GM12878 (cell line): ENCODE measurements at regions not wholly inside any gene's neighbourhood (a gene's known extent, or its start where the extent isn't known, plus 50 kb on each side); places are given as distances from the start of the nearest gene placed in this dataset.

Experiments used
- CTCF ChIP-seq, 3 experiments: IDR thresholded peaks in 2 of 3; conservative IDR thresholded peaks in 1 of 3; 2 replicates each; pipeline ENCODE4 v1.5.1; 2011; ENCODE audit warnings: low read depth in 3 of 3, low read length in 3 of 3, mild to moderate bottlenecking in 3 of 3, control low read depth in 2 of 3, moderate library complexity in 2 of 3, inconsistent platforms in 1 of 3, mixed read lengths in 1 of 3; ENCODE audit not compliant: control insufficient read depth in 2 of 3, insufficient read depth in 1 of 3; ENCODE audit errors: extremely low read depth in 1 of 3
- CUX1 ChIP-seq: IDR thresholded peaks from 2 replicates; pipeline ENCODE4 v1.6.1; 2012; ENCODE audit warnings: improper control_type of control experiment, low read depth, low read length; ENCODE audit not compliant: insufficient replicate concordance
- EGR1 ChIP-seq, 2 experiments: IDR thresholded peaks; 1 replicate in 1 of 2; 2 replicates in 1 of 2; pipeline ENCODE4 v1.6.1; 2011 to 2012; ENCODE audit warnings: low read depth in 2 of 2, low read length in 2 of 2, borderline replicate concordance in 1 of 2, mild to moderate bottlenecking in 1 of 2, moderate library complexity in 1 of 2
- ETV6 ChIP-seq, 2 experiments: fragments of 450-650 bp in 1 of 2; IDR thresholded peaks in 1 of 2; conservative IDR thresholded peaks in 1 of 2; 2 replicates each; pipeline ENCODE4 v1.6.1; 2014; ENCODE audit warnings: antibody characterized with exemption in 1 of 2, borderline replicate concordance in 1 of 2, low read depth in 1 of 2, mild to moderate bottlenecking in 1 of 2, moderate library complexity in 1 of 2
- EZH2 ChIP-seq: IDR thresholded peaks from 2 replicates; pipeline ENCODE4 v1.6.1; 2012; ENCODE audit warnings: low read depth, mild to moderate bottlenecking, control low read depth, inconsistent platforms, low read length, borderline replicate concordance; ENCODE audit not compliant: control insufficient read depth
- GABPA ChIP-seq: IDR thresholded peaks from 2 replicates; pipeline ENCODE4 v1.6.1; 2014; ENCODE audit warnings: antibody characterized with exemption, low read depth, mild to moderate bottlenecking, inconsistent platforms
- PRDM15 ChIP-seq: fragments of 450-650 bp; formaldehyde crosslinking; IDR thresholded peaks from 2 replicates; pipeline ENCODE4 v1.4.0; 2020; ENCODE audit warnings: mild to moderate bottlenecking, moderate library complexity
- SRF ChIP-seq, 2 experiments: IDR thresholded peaks; 2 replicates each; pipeline ENCODE4 v1.6.1; 2011; ENCODE audit warnings: low read depth in 2 of 2, low read length in 2 of 2, mild to moderate bottlenecking in 1 of 2, moderate library complexity in 1 of 2
- ZNF384 ChIP-seq: IDR thresholded peaks from 2 replicates; pipeline ENCODE4 v1.6.1; 2012; ENCODE audit warnings: low read depth, mild to moderate bottlenecking, low read length, improper control_type of control experiment, borderline replicate concordance

- TF ChIP-seq EZH2: no peak
- no peak for TF ChIP-seq CUX1
- TF ChIP-seq CTCF (IDR thresholded peaks at IDR 0.05 in 2 of 3, conservative IDR thresholded peaks at IDR 0.05 in 1 of 3; ENCODE audit: control insufficient read depth in 2 of 3, extremely low read depth in 1 of 3, insufficient read depth in 1 of 3, low read depth in 3 of 3, low read length in 3 of 3): peak in 2 of 3 experiments; percentile 27 to 51; a peak in 4 of 6 replicates
- TF ChIP-seq EGR1 (IDR thresholded peaks at IDR 0.05; ENCODE audit: borderline replicate concordance in 1 of 2, low read depth in 2 of 2, low read length in 2 of 2): no peak
- no peak for TF ChIP-seq ETV6 (conservative IDR thresholded peaks at IDR 0.05 in 1 of 2, IDR thresholded peaks at IDR 0.05 in 1 of 2; ENCODE audit: borderline replicate concordance in 1 of 2, low read depth in 1 of 2)
- no peak for TF ChIP-seq GABPA
- TF ChIP-seq SRF (IDR thresholded peaks at IDR 0.05; ENCODE audit: low read depth in 2 of 2, low read length in 2 of 2): no peak
- TF ChIP-seq ZNF384: no peak
- no peak for TF ChIP-seq PRDM15 (CRISPR knock-in tag)
Measured at GRCh38 chr1:25117233-25117823, 115.0 kb downstream of the SYF2 start.
